Breast epithelium (tissue), 3 donors: ENCODE measurements at regions not wholly inside any gene's neighbourhood (a gene's known extent, or its start where the extent isn't known, plus 50 kb on each side); places are given as distances from the start of the nearest gene placed in this dataset.

Experiments
- CTCF ChIP-seq, 3 donors: fragments of 450-650 bp; IDR thresholded peaks; one replicate each; pipeline ENCODE4 v1.5.1; 2016 to 2017; ENCODE audit warnings: antibody characterized with exemption in 3 of 3, mild to moderate bottlenecking in 3 of 3, moderate library complexity in 3 of 3
- POLR2A ChIP-seq: fragments of 450-650 bp; IDR thresholded peaks from one replicate; pipeline ENCODE4 v1.6.1; 2016; ENCODE audit warnings: antibody characterized with exemption, mild to moderate bottlenecking, moderate library complexity

- no peak for TF ChIP-seq CTCF (IDR thresholded peaks at IDR 0.05)
- TF ChIP-seq POLR2A = no peak
These were observed 229.6 kb upstream of the AGA start for GRCh38 chr4:177671845-177672244.
